Inferior parietal cortex (tissue), 1 donor: ENCODE measurements at regions not wholly inside any gene's neighbourhood (a gene's known extent, or its start where the extent isn't known, plus 50 kb on each side); places are given as distances from the start of the nearest gene placed in this dataset.

Experiments
- DNase-seq: peaks from one replicate; pipeline ENCODE4 v3.0.0-alpha.2; 2016; ENCODE audit errors: extremely low spot score

DNA sequence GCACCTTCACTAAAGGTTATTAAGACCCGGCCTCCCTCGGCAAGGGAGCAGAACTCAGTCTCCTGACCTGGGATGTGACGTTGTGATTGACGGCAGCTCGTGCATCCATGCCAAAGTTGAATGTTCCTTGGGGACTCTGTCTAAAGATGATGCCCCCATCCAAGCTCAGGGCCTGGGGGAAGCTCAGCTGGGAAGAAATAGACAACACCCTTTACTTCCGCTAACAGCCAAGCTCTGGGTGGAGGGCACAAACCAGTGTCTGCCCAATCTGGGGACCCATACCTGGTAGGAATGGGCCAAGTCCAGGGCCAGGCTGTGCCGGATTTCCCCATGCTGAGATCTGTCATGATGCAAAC lies 95.4 kb downstream of the RMI2 start:
- DNase-seq: no peak

DNA sequence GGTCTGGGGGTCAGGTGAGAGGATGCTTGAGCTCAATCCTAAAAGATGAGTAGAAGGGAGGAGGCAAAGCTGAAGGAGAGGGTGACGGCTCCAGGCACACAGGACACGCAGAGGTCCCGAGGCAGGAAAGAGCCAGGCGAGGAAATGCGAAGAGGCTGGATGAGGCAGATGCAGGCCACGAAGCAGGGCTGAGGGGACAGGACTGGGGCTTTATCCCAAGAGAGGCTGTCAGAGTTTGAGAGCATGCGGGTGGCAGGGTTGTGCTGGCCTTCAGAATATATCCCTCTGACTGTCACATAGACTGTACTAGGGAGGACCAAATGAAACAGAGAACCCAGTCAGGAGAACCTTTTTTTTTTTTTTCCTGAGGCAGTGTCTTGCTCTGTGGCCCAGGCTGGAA lies 100.2 kb downstream of the RMI2 start:
- no peak for DNase-seq

DNA sequence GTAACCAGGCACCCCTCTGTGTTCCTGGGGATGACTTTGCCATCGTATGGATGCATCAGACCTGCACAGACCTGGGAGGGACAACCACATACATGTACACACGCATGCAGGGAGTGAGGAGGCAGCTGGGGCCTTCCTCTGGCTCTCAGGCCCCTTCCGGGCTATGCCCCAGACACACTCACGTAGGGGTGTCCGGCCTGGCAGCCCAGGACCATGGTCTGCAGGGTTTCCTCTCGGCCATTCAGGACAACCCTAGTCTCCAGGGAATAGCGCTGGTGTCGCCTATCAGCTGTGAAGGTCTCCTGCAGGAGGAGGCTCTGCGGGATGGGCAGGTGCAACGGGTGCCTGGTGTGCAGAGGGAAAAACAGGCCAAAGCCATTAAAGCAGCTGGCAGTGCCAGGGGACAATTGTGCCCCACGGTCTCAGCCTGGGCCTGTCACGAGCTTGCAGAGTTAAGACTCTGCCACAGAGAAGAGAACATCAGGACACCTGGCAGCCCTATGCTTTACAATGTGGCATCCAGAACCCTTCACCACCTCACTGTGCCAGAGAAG lies 101.4 kb downstream of the RMI2 start:
- DNase-seq: no peak

DNA sequence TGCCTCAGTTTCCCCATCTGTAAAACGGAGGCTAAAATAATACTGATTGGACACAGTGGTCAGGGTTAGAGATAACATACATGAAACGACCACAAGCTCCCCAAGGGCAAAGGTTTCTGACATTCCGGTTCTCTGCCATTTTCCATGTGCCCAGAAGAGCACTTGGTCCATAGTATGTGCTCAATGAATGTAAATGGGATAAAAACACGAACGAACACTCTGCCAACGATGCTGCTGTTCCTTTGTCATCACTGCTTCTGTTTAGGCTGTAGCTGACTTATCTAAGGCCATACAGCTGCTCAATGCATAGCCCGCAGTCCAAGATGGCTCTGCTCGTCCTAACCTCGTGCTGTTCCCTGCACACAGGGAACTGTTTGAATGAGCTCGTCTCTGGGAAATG lies 102.0 kb downstream of the RMI2 start:
- no peak for DNase-seq

DNA sequence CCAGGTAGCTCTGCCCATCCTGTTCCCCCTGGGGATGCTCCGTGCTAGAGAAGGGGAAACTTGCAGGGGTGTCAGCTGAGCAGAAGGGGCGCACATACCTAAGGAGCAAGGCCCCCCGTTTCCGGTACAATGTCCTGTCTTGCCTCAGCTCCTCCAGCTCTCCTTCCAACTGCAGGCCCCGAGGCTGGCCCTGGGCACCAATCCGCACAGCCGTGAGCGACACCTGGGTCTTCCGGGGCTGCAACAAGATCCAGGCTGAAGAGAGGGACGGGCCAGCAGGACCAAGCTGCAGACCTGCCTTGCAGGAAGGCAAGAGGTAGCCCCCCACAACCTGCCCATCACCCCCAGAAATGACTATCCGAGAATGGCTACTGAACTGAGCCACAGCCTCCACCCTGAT lies 102.6 kb downstream of the RMI2 start:
- DNase-seq: no peak

DNA sequence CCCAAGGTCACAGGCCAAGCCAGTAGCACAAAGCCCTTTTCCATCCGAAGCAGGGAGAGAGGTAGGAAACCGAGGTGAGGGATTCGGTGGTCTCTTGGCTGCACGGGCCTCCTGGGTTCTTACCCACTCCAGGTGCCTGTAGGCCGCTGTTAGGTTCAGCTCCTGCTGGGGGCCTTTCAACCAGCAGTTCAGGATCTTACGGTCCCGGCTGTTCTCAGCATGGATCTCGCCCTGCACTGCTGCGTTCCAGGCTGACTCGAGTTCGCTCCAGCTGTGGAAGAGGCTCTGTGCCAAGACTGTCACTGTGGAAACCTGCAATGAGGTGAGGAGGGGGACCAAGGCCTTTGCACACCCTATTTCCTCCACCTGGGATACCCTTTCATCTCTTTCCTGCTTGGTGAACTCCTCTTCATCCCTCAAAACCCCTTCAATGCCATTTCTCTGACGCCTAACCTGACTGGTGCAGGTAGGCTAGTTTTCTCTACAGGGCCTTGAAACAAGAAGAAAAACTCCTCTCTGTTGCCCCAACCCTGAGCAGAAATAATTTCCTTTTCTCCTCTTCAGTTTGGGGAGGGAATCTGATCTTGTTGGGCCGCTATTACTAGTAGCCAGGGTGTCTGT lies 103.6 kb downstream of the RMI2 start:
- no peak for DNase-seq

DNA sequence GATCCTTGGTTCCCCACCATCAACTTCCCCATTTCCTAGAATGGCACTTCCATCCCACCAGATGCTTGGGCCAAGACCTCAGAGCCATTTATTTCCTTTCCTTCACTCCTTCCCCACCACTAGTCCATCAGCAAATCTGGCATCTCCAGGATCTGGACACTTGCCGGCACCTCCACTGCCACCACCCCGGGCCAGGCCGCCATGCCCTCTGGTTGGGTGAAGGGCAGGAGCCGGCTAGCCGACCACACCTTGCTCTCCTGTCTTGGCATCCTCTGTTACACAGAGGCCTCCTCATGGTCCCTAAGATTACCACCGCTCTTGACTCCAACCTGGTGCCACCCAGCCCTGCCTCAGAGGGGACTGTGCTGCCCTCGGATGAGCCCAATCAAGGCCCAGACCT lies 104.5 kb downstream of the RMI2 start:
- DNase-seq: no peak

DNA sequence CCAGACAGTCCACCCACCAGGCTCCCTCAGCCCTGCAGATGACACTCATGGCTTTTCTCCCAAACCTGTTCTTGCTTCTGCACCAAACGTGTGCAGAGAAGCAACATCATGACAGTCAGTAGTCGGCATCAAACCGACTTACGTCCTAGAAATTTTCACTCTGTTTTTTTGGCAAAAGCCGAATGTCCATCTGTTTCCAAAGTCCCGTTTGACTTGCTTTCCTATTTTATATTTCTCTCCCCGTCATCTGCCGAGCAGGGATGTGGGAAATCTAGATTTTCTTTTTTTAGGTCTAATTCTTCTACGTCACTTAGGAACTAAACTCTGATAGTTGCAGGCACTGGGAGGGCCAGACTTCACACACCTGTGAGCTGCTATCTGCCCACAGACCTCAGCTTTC lies 104.9 kb downstream of the RMI2 start:
- DNase-seq: no peak

DNA sequence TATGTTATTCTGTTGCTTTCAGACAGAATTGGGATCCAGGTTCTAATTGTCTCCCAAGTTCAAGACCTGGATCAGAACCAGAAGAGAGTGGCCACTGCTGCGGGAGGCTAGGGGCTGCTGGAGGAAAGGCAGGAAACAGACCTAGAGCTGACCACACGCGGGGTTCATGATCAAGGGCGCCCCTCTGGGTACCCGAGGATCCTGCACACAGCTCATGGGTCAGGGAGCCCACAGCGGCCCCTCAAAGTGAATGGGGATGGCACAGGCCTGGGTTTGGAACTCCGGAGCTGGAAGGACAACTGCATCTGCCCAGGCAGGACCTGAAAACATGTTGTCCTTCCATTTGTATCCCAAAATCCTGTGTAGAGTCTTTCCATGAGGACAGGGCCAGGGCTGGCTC lies 107.0 kb downstream of the RMI2 start:
- no peak for DNase-seq

DNA sequence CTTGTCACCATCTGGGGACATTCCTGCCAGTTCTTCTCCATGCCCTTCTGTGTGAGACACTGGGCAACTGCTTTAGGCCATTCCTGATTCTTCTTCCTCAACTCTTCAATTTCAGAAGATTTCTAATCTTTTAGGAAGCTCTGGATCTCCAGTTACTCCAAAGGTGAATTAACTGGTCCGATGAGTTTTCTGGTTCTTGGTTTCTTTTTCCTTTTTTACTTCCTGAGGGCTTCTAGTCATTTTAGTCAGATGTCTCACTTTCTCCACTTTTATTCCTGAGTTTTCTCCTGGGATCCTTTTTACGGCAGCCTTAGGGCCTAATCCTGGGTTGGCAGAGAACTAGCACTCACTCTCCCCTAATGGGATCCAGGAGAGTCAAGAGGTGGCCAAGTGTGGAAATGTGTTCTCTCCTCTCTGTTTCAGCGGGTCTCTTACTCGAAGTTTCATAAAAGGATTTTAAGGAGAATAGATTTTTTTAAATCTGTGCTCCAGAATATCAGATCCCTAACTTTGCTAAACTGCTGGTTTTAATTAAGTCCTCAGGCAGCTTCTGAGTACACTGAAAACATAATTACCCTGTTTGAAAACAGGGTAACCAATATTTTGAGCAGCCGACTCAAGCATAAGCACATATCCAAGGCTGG lies 107.6 kb downstream of the RMI2 start:
- no peak for DNase-seq

DNA sequence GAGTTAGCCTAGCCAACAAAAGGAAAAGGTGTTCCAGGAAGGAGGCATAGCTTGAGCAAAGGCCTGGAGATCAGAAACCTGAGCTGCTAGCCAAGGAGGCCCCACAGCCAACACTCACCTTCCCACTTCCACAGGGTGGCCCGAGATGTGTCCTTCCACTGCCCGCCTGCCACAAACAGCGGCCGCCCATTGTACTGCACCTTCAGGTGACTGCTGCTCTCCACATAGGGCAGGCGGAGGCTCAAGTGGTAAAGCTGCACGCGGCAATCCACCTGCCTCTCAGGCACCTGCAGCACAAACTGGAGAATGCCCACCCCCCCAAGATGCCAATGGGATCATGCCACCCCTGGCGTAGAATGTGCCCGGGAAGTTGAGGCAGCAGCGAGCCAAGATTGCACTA lies 111.5 kb downstream of the RMI2 start:
- DNase-seq: no peak

DNA sequence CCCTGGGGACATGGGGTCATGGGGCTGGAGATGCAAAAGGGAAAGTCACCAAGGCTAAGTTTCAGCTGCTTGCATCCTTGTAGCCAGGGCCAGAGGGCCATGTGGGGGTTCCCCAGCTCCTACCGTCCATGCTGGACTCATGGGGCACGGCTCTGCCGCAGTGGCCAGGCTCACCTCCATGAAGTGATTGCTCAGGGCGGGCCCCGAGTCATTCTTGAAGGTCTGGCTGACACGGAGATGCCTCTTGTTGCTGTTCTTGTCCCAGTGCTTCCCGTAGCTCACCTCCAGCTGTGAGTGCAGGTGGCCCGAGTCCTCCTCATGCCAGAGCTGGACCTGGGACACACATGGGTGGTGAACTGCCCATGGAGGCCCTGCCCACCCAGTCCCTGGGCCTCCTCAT lies 114.5 kb downstream of the RMI2 start:
- DNase-seq: no peak

DNA sequence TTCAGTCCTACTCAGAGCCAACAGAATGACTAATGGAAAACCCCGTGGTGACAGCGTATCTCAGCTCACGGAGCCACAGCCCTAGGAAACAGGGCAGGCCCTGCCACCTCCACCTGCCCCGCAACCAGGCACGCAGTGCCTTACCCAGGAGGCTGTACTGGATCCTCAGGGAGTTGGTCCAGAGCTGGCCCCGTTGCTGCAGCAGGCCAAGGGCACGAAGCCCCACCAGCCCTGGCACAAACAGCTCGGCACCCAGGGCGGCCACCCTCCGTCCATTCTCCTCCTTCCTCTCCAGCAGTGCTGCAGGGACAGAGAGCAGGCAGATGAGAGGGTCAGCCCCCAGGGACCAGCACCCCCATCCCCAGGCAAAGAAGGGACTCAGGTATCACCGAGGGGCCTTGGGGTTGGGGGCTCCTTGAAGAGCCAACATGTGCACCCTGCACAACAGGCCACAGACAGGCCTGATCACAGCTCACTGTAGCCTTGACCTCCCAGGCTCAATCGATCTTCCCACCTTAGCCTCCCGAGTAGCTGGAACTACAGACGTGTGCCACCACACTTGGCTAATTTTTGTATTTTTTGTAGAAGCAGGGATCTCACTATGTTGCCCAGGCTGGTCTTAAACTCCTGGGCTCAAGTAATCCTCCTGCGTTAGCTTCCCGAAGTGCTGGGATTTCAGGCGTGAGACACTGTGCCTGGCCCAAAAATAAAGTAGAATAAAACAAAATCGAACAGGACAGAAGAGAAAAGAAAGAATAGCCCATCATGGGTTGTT lies 115.7 kb downstream of the RMI2 start:
- DNase-seq: no peak

DNA sequence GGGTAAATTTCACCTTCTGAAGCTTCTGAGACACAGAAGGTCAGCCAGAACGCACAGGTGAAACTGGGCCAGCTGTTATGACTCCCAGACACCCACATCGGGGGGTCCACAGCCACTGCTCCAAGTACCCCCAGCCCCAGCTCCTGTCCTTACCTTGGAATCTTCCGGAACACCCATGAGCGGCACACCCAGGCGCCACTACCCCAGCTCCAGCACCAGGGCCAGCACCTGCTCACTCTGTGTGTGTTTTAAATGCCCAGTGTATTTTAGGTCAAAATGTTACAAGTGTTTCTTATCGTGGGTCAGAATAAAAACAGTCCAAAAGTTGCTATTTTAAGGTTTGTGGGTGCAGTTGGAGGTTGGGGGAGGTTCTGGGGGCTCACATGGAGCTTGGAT lies 116.3 kb downstream of the RMI2 start:
- DNase-seq: no peak

DNA sequence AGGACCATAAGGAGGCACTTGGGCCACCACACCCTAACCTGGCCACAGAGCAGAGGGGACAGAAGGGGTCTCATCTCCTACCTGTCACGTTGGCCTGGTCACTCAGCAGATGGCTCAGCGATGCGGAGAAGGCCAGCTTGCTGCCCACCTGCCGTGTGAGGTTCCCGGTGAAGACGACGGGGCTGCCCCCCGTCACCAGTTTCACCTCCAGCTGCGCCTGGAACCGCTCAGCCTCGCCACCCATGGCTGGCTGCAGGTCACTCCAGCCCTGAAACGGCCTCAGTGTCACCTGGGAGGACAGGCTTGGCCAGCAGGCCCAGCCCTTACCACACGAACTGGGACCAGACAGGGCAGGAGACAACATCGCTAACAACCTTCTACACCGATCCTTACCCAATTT lies 116.8 kb downstream of the RMI2 start:
- DNase-seq: no peak

DNA sequence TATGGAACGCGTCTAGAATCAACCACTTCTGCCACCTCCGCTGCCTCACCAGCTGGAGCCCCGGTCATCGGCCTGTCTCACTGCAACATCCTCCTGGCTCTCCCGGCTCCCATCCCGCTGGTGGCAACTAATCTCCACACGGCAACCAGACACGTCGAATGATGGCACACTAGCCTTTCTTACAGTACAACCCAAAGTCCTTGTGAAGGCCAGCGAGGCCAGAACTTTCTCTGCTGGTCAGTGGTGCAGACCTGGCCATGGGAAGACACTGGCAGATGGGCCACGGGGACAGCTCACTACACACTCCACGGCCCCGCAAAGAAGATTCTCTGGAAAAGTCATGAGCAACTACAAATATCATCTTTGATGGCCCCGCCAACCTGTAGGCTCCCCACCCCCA lies 117.6 kb downstream of the RMI2 start:
- no peak for DNase-seq

DNA sequence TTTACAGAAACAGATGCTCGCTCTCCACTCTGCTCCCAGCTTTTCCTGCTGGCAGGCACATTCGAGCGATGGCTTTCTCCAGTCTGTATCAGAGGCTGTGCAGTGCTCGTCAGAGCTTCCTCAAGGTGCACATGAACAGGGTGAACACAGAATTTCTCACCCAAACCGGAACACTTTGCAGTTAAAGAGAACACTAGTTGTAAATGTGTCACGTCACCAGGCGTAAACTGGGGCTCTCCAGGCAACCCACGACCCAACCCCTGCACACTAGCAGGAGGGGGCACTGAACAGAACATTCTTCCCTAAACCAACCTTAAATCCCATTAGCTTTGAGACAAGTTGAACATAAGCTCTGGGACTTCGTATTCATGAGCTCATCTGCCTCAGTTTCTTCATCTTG lies 119.0 kb downstream of the RMI2 start:
- DNase-seq: no peak

DNA sequence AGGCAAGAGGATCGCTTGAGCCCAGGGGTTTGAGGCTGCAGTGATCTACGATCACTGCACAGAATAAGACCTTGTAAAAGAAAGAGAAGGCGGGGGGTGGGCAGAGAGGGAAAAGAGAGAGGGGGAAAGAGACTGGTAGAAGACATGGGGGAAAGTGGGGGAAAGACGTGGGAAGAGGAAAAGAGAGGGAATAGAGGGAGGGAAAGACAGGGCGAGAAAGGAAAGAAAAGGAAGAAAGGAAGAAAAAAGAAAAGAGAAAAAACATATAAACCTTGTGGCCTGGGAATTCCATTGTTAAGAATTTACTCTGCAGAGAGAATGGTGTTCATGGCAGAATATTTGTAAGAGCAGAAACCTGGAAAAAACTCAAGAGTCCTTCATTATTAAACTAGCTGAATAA lies 120.4 kb downstream of the RMI2 start:
- no peak for DNase-seq

DNA sequence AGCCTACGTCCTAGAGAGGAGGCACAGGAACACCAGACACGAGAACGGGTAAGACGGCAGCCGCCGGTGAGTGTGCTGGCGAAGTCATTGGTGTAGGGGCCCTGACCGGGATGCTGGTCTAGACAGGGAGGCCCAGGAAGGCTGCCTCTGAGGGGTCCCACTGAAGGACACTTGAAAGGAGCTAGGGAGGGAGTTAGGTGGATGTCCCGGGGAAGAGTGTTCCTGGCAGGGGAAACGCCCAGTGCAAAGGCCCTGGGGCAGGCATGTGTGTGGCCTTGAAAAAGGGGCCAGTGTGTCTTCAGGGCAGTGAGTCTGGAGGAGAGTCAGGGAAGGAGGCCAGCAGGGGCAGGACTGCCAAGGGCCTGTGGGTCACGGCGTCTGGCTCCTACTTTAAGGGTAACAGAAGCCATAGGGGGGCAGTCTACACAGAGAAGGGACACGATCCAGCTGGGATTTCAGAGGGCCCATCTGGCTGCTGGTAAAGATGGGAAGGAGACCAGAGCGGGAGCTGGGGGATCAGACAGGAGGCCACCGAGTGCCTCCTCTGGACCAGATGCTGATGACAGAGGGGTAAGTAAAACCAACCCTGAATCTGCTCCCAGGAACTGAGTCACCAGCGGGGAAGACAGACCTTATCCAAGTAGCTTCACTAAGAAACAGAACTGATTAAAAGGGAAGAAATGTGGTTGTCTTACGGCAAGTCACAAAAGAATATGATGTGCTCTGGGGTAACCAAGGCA lies 115.9 kb downstream of the LITAF start:
- DNase-seq: no peak

DNA sequence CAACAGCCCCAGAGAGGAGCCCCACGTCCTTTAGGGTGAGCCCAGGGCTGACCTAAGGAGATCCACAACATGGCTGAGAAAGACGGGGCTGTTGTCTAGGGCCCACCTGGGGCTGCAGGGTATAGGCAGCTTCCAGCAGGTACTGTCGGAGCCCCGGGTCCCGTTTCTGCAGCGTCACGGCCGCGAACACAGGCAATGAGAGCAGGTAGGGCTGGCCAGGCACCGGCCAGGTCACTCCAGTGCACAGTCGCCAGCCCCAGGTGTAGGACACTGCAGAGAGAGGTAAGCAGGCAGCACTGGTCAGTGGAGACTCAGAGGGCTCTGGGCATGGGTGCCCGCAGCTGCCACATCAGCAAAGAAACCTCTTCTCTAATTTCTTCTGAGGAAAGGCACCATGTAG lies 115.2 kb downstream of the LITAF start:
- DNase-seq: no peak

DNA sequence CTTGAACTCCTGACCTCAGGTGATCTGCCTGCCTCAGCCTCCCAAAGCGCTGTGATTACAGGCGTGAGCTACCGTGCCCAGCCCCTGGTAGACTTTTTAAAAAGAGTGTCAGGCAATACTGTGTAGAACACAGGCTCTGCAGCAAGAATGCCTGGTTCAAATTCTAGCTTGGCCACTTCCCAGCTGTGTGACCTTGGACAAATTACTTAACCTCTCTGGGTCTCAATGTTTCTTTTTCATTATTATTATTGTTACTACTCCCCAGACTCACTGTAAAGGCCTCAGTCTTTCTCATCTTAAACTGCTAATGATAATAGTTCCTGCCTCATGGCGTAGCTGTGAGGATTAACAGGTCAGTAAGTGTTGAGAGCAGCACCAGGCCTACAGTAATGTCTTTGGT lies 114.3 kb downstream of the LITAF start:
- no peak for DNase-seq

DNA sequence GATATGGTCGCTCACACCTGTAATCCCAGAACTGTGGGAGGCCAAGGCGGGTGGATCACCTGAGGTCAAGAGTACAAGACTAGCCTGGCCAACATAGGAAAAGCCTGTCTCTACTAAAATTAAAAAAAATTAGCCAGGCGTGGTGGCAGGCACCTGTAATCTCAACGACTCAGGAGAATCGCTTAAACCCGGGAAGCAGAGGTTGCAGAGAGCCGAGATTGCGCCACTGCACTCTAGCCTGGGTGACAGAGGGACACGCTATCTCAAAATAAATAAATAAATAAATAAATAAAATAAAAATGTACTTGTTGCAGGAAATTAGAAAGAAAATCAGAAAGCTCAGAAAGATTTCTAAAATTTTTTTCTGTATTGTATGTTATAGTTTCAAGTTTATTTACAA lies 113.9 kb downstream of the LITAF start:
- no peak for DNase-seq
